Aorta (tissue), 5 donors: ENCODE measurements at regions not wholly inside any gene's neighbourhood (a gene's known extent, or its start where the extent isn't known, plus 50 kb on each side); places are given as distances from the start of the nearest gene placed in this dataset.

ENCODE experiments used
- ATAC-seq: fragments of 200-7000 bp; cut with Tn5 transposase; one replicate; pipeline ENCODE4 v1.9.1; 2022; ENCODE audit warnings: moderate library complexity; ENCODE audit not compliant: low FRiP score
- DNase-seq, 2 donors: peaks; one replicate each; pipeline ENCODE4 v3.0.0-alpha.2; 2020
- H3K27ac ChIP-seq, 2 donors: one replicate each; pipeline ENCODE4 v1.5.1; 2013; ENCODE audit warnings: low read length in 2 of 2, mild to moderate bottlenecking in 2 of 2, moderate library complexity in 2 of 2, control low read depth in 1 of 2, inconsistent platforms in 1 of 2, low read depth in 1 of 2
- H3K27me3 ChIP-seq, 2 donors: one replicate each; pipeline ENCODE4 v1.6.1; 2013; ENCODE audit warnings: control low read depth in 1 of 2, low read length in 1 of 2, mild to moderate bottlenecking in 1 of 2, moderate library complexity in 1 of 2; ENCODE audit not compliant: insufficient read depth in 2 of 2, control insufficient read depth in 1 of 2
- H3K36me3 ChIP-seq, 2 donors: one replicate each; pipeline ENCODE4 v1.6.1; 2013; ENCODE audit warnings: control low read depth in 1 of 2, low read length in 1 of 2, mild to moderate bottlenecking in 1 of 2; ENCODE audit not compliant: insufficient read depth in 2 of 2, control insufficient read depth in 1 of 2
- H3K4me1 ChIP-seq, 2 donors: one replicate each; pipeline ENCODE4 v1.6.1; 2013; ENCODE audit warnings: low read length in 2 of 2, control low read depth in 1 of 2, mild to moderate bottlenecking in 1 of 2, moderate library complexity in 1 of 2; ENCODE audit not compliant: insufficient read depth in 2 of 2, control insufficient read depth in 1 of 2
- H3K4me3 ChIP-seq, 2 donors: one replicate each; pipeline ENCODE4 v1.5.1; 2013; ENCODE audit warnings: low read length in 2 of 2, control low read depth in 1 of 2, mild to moderate bottlenecking in 1 of 2
- H3K9me3 ChIP-seq: one replicate; pipeline ENCODE4 v1.6.1; 2013; ENCODE audit warnings: mild to moderate bottlenecking, low read length; ENCODE audit not compliant: control insufficient read depth
- WGBS, 2 donors: extraction: QIAGEN DNeasy Blood & Tissue Kit; methylation state at CpG; one replicate each; pipeline ENCODE4 v1.1.7; 2013; 5-methylcytosine and 5-hydroxymethylcytosine counted together
- intact Hi-C, 2 donors: fragments of 100-400 bp; cut with DNase I; formaldehyde crosslinking; loops; one replicate each; pipeline versions ENCODE4 v1.14.2 to v1.15.0; 2022
- donor health status: healthy with polysubstance abuse.
- donor health status: Bipolar disorder and iron deficiency.
- donor health status: DM: no; HTN: no; CAD: no.
- donor health status: DM: no; HTN: no; CAD: no.
- donor health status: DM: yes; HTN: yes; CAD: no.

DNA sequence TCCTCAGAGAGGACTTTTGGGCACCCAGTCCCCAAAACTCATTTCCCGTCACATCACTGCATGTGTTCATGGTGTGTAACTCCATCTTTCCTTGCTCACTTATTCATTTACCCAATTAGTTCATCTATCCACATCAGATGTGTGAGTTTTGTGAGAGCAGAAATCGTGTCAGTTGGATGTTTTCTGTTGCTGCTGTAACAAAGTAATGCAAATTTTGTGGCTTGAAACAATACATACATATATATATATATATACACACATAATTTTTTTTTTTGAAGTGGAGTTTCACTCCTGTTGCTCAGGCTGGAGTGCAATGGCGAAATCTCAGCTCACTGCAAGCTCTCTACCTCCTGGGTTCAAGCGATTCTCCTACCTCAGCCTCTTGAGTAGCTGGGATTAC, 70.5 kb upstream of the BOD1 start:
- DNase-seq, result no peak
- Histone ChIP-seq H3K36me3 (no peaks in the 10 kb centered on the region), H3K4me3 (no peak overlapping the region), H3K9me3 (no peaks in the 10 kb centered on the region), H3K4me1 (no peaks in the 10 kb centered on the region), H3K27me3 (no peaks in the 10 kb centered on the region), H3K27ac (no peak overlapping the region)
- 91 to 93% methylated on average over 4 of the region's 4 CpGs for WGBS, 2 donors
- intact Hi-C loops, result no loop called here
- no peak for ATAC-seq

DNA sequence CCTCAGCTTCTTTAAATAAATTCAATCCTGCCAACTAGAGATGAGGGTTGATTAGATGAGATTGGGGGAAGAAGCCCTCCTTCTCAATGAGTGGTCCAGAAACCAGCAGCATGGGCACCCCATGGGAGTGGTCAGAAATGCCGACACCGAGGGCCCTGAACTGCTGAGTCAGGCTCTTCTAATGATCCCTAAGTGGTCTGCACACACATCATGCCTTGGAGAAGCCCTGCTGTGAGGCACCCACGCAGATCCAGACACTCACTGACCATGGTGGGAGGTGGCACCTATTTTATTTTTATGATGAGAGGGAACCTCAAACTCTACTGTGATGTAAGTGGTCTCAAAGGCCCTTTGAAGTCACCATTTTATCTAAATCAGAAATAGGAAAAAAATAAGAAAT, 72.3 kb upstream of the BOD1 start:
- no peak for DNase-seq
- Histone ChIP-seq H3K36me3 (no peaks in the 10 kb centered on the region), H3K4me1 (no peaks in the 10 kb centered on the region), H3K9me3 (no peaks in the 10 kb centered on the region), H3K4me3 (no peak overlapping the region), H3K27ac (no peak overlapping the region), H3K27me3 (no peaks in the 10 kb centered on the region)
- 88 to 91% methylated on average over 3 of the region's 3 CpGs for WGBS, 2 donors
- intact Hi-C loops, result no loop called here
- ATAC-seq, result no peak

DNA sequence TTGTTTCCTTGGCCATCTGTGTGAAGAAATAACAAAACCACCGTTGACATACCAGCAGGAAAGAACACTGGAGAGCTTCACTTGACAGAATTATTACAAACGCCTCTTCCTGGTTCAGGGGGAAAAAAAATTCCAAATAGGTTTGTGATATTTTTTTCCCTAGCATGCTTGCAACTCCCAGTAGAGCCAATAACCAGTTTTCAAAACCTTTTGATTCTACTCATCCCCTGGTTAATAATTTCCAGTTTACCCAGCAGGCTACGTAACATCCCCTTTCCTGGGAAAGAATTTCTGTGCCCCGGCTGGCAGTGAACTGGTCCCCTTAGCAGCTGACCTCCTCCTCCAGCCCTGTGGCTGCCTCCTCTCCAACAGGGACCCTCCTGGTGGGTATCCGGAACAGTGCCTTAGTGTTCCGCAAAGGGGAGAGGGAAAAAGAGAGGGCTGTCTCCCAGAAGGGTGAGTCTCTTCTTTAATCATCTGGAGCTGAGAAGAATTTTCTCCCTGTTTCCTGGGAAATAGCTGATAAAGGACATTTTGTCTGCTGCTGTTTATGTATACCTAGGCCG, 72.8 kb upstream of the BOD1 start:
- H3K27ac ChIP-seq, result no peak overlapping the region
- H3K27me3 ChIP-seq, result no peaks in the 10 kb centered on the region
- no peaks in the 10 kb centered on the region for H3K36me3 ChIP-seq
- H3K9me3 ChIP-seq, result no peaks in the 10 kb centered on the region
- DNase-seq (no peak), ATAC-seq (no peak)
- H3K4me3 ChIP-seq, result no peak overlapping the region
- no peaks in the 10 kb centered on the region for H3K4me1 ChIP-seq
- WGBS, 2 donors, result 72 to 76% methylated on average over 7 of the region's 7 CpGs
- intact Hi-C loops, result no loop called here

DNA sequence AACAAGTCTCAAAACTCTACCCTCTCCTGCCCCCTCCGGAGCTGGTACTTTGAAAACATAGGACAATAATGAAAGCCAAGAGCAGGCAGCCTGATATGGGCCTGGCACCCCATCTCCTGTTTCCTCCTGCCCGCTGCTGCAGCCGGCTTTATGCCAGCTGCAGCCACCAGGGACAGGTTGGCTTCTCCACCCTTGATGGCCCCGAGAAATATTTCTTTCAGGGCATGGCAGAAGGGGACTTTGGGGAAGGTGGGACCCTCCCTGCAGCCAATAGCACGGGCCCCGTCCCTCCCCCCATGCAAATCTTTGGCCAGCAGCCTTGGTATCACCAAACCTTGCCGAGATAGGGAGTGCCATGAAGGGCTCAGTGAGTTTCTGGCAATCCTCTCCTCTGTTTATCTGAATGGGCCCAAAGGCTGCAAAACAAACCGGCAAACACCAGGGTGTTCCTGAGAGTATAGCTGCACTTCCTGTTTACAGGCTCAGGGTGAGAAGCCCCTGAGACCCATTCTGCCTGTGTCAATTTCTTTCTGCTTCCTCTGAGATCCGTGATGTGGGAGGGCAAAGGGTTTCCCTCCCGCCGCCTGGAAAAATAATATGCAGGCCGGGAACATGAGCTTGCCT, 73.4 kb upstream of the BOD1 start:
- no peak overlapping the region for H3K27ac ChIP-seq
- DNase-seq (no peak), ATAC-seq (no peak)
- H3K4me1 ChIP-seq, result no peaks in the 10 kb centered on the region
- no peaks in the 10 kb centered on the region for H3K27me3 ChIP-seq
- H3K36me3 ChIP-seq, result no peaks in the 10 kb centered on the region
- 42 to 48% methylated on average over 12 of the region's 12 CpGs for WGBS, 2 donors
- H3K9me3 ChIP-seq, result no peaks in the 10 kb centered on the region
- no peak overlapping the region for H3K4me3 ChIP-seq
- intact Hi-C loops, result no loop called here

DNA sequence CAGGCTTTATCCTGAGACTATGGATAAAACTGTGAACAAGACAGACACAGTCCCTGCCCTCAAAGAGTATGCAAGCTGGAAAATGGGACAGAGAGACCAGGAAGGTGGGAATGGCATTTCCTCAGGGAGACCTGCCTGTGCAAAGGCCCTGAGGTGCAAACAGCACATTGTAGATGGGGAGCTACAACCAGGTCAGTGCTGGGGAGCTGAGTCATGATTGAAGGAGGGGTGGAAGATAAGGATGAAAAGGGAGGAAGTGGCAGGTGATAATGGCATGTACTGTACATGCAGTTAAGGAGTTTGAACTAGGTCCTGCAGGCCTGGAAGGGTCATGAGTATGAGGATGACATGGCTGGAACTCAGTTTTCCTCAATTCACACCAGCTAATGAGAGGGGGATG, 75.5 kb upstream of the BOD1 start:
- H3K4me1 ChIP-seq, result no peaks in the 10 kb centered on the region
- no peaks in the 10 kb centered on the region for H3K36me3 ChIP-seq
- intact Hi-C loops, result no loop called here
- H3K4me3 ChIP-seq, result no peak overlapping the region
- no peak overlapping the region for H3K27ac ChIP-seq
- H3K9me3 ChIP-seq, result no peaks in the 10 kb centered on the region
- ATAC-seq (no peak), DNase-seq (no peak)
- no peaks in the 10 kb centered on the region for H3K27me3 ChIP-seq

DNA sequence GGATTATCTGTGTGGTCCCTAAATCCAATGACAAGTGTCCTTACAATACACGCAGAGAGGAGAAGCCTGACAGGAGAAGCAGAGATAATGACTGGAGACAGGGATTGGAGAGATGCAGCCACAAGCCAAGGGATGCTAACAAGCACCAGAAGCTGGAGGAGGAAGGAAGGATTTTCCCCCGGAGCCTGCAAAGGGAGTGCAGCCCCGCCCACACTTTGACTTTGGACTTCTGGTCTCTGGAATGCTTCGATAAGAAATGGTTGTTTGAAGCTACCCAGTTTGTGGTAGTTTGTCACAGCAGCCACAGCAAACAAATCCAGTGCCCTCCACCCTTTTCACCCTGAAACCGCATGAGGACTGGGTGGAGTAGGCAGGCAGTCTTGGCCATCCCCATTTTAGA, 77.2 kb upstream of the BOD1 start:
- Histone ChIP-seq H3K36me3 (no peaks in the 10 kb centered on the region), H3K9me3 (no peaks in the 10 kb centered on the region), H3K27ac (no peak overlapping the region), H3K27me3 (no peaks in the 10 kb centered on the region), H3K4me1 (no peaks in the 10 kb centered on the region), H3K4me3 (no peak overlapping the region)
- 80 to 93% methylated on average over 5 of the region's 5 CpGs for WGBS, 2 donors
- intact Hi-C loops, result no loop called here
- no peak for ATAC-seq
- DNase-seq, result no peak

DNA sequence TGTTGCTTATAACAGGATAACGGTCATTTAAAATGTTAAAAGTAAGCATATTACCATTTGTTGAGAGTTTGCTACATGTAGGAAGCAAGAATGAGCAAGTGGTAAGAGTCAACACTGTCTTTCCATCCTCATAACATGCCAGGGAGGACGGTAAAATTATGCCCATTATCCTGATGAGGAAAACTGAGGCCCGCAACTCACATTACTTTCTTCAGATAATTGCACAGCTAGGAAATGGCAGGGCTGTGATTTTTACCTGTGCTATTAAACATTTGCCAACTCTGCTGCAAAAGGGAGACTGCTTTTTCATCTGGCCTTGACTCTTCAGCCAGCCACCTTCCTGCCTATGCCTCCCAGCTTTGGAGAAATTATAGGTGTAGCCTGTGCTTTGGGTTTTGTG, 79.8 kb upstream of the BOD1 start:
- intact Hi-C loops, result no loop called here
- no peaks in the 10 kb centered on the region for H3K27me3 ChIP-seq
- no peak for DNase-seq
- no peaks in the 10 kb centered on the region for H3K4me1 ChIP-seq
- no peaks in the 10 kb centered on the region for H3K36me3 ChIP-seq
- H3K9me3 ChIP-seq, result no peaks in the 10 kb centered on the region
- no peak overlapping the region for H3K4me3 ChIP-seq
- H3K27ac ChIP-seq, result no peak overlapping the region
- no peak for ATAC-seq
- 98 to 99% methylated on average over 3 of the region's 3 CpGs for WGBS, 2 donors

DNA sequence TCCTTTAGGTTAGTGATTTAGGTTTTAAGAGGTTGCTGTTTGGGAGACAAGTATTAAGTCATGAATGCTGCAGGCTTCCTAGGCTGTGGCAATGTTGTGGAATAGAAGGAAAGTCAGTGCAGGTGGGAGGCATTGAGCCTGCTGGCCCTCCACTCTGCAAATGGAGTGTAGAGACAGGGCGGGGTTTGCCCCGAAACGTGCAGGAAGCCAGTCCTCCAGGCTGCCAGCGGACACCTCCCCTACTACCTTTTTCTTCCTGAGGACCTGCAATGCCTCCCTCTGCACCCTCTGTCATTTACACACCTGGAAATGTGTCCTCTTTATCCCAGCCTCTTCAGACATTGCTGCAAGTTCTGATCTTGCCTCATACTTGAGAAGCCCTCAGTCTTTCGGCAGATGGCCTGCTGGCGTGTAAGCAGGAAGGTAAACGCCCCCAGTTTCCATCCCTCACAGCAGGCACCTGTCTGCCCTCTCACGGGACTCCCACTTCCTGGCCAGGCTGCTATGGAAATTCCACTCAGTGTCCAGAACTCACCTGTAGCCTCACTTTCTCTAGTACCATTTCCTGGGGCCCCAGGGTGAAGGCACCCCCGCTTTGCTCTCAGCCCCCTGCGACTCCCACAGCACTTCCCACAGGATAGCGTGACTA, 81.6 kb upstream of the BOD1 start:
- H3K4me3 ChIP-seq, result no peak overlapping the region
- no peak for DNase-seq
- 87 to 89% methylated on average over 11 of the region's 11 CpGs for WGBS, 2 donors
- intact Hi-C loops, result no loop called here
- no peaks in the 10 kb centered on the region for H3K4me1 ChIP-seq
- no peaks in the 10 kb centered on the region for H3K36me3 ChIP-seq
- no peak overlapping the region for H3K27ac ChIP-seq
- H3K9me3 ChIP-seq, result no peaks in the 10 kb centered on the region
- no peaks in the 10 kb centered on the region for H3K27me3 ChIP-seq
- ATAC-seq, result no peak

DNA sequence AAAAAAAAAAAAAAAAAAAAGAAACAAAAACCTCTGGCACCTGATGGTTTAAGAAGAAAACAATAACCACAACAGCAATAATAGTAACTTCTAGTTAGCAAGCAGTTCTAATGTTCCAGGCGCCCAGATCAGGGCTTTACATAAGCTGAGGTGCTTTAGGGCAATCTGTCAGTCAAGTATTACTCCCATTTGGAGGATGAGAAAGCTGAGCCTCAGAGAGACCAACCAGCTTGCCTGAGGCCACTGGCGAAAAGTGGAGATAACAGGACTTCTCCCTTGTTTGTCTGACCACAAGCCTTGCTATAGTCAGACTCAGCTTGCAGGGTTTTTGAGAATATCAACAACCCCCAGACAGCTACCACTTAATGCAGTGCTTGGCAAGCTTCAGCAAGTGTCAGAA, 83.5 kb upstream of the BOD1 start:
- intact Hi-C loops, result no loop called here
- DNase-seq (no peak), ATAC-seq (no peak)
- H3K4me3 ChIP-seq, result no peak overlapping the region
- no peak overlapping the region for H3K27ac ChIP-seq
- H3K9me3 ChIP-seq, result no peaks in the 10 kb centered on the region
- H3K27me3 ChIP-seq, result no peaks in the 10 kb centered on the region
- H3K36me3 ChIP-seq, result no peaks in the 10 kb centered on the region
- no peaks in the 10 kb centered on the region for H3K4me1 ChIP-seq
- WGBS, 2 donors, result 94 to 100% methylated on average over 2 of the region's 2 CpGs
